Coronary artery (tissue), 2 donors: ENCODE measurements at regions not wholly inside any gene's neighbourhood (a gene's known extent, or its start where the extent isn't known, plus 50 kb on each side); places are given as distances from the start of the nearest gene placed in this dataset.

ENCODE experiments used
- DNase-seq: peaks from one replicate; pipeline ENCODE4 v3.0.0-alpha.2; 2017; ENCODE audit warnings: low spot score
- H3K27ac ChIP-seq, 2 donors: fragments of 200-600 bp; sonication (generic); one replicate each; pipeline ENCODE4 v1.5.1; 2016 to 2019
- H3K4me3 ChIP-seq: fragments of 200-600 bp; sonication (generic); 2 replicates; pipeline ENCODE4 v1.5.1; 2016; ENCODE audit warnings: mild to moderate bottlenecking, moderate library complexity
- TF ChIP-seq, protein P1 (sequence below): fragments of 200-600 bp; sonication (generic); IDR thresholded peaks from one replicate; pipeline ENCODE4 v1.5.1; 2019; ENCODE audit warnings: antibody characterized with exemption

DNA sequence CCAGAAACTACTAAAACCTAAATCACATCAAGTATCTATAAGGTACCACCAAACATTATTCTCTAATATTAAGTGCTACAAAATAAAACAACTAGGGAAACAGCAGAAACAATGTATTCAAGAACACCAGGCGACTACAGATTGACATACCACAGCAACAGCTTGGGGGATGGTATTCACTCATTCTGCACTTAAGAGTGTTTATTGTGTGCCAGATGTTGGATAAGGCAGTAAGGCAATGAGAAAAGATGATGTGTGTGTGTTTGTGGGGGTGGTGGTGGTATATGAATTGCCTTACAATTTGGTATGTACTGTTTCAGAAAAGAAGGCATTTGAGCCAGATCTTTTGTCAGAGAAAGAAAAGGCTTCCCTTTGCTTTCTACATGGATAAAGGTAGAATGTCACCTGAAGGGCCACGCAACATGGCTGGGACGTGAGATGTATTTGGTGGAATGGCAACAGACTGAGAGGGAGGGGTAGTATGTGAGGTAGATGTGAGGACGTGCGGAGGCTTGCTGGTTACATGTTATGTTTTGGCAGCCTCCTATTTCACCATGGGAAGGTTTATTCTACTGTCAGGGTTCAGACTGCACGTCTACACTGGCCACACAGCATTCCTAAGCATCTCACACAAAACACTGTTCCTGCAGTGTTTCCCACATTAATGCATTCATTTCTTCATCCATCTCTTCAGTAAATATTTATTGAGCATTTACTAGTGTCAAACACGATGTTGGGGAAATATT lies 300.7 kb downstream of the KLF12 start:
- no peak overlapping the region for H3K4me3 ChIP-seq
- no peak for DNase-seq

DNA sequence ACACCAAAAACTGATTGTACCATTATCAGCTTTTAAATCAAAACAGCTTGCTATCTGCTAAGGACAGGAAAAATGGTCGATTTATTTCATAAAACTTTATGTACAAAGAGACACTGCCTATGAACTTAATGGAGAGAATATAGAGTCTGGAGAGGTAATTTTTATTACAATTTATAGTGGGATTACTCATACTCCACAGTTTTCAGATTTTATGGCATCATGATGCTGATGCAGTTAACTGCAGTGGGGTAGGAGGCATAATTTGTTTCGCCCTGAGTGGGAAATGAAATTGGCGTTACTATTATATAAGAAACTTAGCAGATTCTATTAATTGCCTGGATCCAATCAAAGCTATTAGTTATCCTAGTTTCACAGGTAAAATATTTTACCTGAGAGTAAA lies 301.4 kb downstream of the KLF12 start:
- Histone ChIP-seq H3K4me3 (no peak overlapping the region), H3K27ac (no peak overlapping the region)
- DNase-seq: no peak
- TF ChIP-seq, protein P1, sequence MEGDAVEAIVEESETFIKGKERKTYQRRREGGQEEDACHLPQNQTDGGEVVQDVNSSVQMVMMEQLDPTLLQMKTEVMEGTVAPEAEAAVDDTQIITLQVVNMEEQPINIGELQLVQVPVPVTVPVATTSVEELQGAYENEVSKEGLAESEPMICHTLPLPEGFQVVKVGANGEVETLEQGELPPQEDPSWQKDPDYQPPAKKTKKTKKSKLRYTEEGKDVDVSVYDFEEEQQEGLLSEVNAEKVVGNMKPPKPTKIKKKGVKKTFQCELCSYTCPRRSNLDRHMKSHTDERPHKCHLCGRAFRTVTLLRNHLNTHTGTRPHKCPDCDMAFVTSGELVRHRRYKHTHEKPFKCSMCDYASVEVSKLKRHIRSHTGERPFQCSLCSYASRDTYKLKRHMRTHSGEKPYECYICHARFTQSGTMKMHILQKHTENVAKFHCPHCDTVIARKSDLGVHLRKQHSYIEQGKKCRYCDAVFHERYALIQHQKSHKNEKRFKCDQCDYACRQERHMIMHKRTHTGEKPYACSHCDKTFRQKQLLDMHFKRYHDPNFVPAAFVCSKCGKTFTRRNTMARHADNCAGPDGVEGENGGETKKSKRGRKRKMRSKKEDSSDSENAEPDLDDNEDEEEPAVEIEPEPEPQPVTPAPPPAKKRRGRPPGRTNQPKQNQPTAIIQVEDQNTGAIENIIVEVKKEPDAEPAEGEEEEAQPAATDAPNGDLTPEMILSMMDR: no peak

More for the DNA sequence above, 300.7 kb downstream of the KLF12 start:
- TF ChIP-seq, protein P1: no peak
- no peak overlapping the region for H3K27ac ChIP-seq

DNA sequence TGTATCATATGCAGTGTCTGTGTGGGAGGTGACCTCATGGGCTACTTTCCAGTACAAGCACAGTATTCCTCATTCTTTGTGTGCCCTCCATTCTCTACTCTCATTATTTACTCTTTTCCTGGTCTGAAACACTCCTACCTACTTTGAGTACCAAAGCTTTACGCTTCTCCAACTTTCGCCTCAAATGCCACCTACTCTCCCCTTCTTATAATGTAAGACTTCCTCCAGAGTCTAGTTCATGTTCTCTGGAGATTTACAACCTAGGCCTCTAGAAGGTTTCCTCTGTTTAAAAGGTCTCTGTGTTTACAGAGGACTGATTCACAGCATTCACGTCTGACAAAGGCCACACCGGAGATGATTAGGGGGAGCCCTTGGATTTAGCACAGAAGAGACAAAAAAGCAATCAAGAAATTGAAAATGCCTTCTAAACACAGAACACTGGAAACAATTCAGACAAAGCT lies 302.0 kb downstream of the KLF12 start:
- TF ChIP-seq, protein P1: no peak
- Histone ChIP-seq H3K27ac (no peak overlapping the region), H3K4me3 (no peak overlapping the region)
- no peak for DNase-seq

DNA sequence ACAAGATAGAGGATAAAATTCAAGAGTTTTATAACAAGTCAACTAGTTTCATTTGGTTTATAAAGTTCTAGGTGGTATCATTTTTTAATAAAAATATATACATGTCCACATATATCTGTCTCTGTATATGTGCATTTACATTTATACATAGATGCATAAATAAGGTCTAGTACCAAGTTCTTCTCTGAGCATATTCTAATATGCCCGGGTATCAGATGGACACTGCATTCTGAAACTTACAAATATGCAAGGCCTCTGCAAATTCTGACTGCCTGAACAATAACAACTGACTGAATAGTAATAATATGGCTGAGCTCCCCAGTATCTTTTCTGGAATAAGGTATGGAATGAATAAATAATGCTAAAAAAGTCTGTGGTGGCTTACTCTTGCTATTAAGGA lies 304.8 kb downstream of the KLF12 start:
- DNase-seq: no peak
- TF ChIP-seq, protein P1: no peak
- H3K4me3 ChIP-seq: no peak overlapping the region
- H3K27ac ChIP-seq: no peak overlapping the region

DNA sequence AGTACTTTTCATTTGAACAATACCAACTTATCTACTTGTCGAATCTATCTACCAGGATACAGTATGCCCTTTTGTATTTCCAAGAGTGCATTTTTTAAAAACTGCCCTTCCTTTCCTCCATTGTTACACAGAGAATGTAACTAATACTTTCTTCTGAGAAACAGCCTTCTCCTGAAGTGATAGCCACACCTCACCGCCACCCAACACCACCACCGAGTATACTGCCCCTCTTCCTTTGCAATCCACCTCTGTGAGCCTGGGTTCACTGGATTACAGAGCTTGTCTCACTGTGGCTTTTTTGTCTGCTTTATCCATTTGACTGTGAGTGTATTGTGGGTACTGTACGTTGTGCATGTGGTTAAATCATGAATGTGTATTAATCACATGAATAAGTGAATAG lies 305.4 kb downstream of the KLF12 start:
- Histone ChIP-seq H3K27ac (no peak overlapping the region), H3K4me3 (no peak overlapping the region)
- TF ChIP-seq, protein P1: no peak
- no peak for DNase-seq

DNA sequence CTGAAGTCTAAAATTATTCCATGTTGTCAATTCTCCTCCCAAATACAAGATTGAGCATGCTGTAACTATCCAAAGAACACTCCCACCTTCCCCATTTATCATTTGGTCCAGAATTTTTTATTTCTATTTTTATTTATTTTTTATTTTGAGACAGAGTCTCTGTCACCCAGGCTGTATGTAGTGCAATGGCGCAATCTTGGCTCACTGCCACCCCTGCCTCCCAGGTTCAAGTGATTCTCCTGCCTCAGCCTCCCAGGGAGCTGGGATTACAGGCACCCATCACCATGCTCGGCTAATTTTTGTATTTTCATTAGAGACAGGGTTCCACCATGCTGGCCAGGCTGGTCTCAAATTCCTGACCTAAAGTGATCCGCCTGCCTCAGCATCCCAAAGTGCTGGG lies 306.8 kb downstream of the KLF12 start:
- Histone ChIP-seq H3K4me3 (no peak overlapping the region), H3K27ac (no peak overlapping the region)
- no peak for DNase-seq
- TF ChIP-seq, protein P1: no peak

DNA sequence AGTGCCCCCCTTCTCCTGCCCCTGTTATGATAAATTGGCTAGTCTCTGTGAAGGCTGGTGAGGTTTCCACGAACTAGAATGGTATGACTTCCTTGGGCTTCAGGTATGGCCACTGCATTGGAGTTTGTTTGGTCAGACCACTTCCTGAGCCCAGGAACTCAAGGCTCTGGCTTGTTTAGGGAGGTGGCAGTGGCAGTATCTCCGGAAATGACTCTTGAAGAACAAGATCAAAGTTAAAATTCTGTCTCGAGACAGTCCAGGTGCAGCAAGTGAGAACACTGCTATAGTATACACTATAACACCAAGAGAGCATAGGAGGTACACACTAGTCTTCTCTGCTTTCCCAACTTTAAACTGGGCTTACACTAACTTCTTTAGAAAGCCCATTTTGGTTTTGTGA lies 309.1 kb downstream of the KLF12 start:
- DNase-seq: no peak
- Histone ChIP-seq H3K27ac (no peak overlapping the region), H3K4me3 (no peak overlapping the region)
- TF ChIP-seq, protein P1: no peak
